ENCODE measurements at regions not wholly inside any gene's neighbourhood (a gene's known extent, or its start where the extent isn't known, plus 50 kb on each side); places are given as distances from the start of the nearest gene placed in this dataset.

DNA sequence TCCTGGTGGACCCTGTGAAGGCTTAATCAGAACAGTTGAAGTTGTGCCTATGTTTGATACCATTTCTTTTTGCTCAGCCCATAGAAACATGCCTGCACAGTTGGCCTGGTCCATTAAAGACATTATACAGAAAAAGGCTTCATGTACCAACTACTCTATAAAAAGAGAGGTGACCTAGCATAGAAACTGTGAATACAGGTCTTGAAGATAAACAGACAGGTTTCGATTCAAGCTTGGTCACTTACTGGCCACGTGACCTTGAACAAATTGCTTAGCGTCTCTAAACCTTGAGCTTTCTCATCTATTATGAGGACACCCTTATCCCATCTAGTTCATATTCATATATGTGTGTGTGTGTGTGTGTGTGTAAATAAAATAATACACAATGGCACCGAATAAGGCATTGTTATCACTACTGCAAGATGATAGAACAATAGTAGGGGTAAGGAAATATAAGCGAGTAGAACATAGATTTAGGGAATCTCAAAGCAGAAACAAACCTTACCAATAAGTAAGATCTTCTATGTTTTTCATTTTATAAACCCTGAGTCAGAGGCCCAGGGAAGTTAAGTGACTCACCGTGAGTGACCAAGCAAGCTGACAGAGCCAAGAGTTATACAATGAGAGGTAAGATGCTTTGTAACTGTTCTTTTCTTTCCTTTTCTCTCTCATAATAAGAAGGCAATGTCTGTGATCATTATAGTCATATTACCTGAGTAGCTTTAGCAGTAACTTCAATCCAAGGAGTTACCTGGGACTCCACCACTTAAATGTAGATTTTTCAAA lies 476.8 kb upstream of the DEPDC1 start:
- ChIA-PET CTCF (interaction anchor here (0.7 kb wide), 1 partner anchor 155 kb away, joined by 3 read pairs; no protein-coding TSS in a partner anchor), POLR2A (interaction anchor here (0.7 kb wide), 1 partner anchor 84 kb away, joined by 3 read pairs; no protein-coding TSS in a partner anchor)
- DNase-seq (ENCODE audit: extremely low spot score): no peak
- no peak for TF ChIP-seq L3MBTL2 (conservative IDR thresholded peaks at IDR 0.05)
- TF ChIP-seq TARDBP (IDR thresholded peaks at IDR 0.05): no peak
- TF ChIP-seq NFRKB (IDR thresholded peaks at IDR 0.05): no peak
- no peak for TF ChIP-seq CTBP1 (IDR thresholded peaks at IDR 0.05; ENCODE audit: borderline replicate concordance)
- TF ChIP-seq ELF4 (IDR thresholded peaks at IDR 0.05): no peak
- no peak for TF ChIP-seq ZNF384 (IDR thresholded peaks at IDR 0.05)
- TF ChIP-seq HDGF (IDR thresholded peaks at IDR 0.05; ENCODE audit: borderline replicate concordance): no peak
- no peak for TF ChIP-seq BHLHE40 (IDR thresholded peaks at IDR 0.05; ENCODE audit: borderline replicate concordance)
- no peak for TF ChIP-seq ARNT (IDR thresholded peaks at IDR 0.05)
- TF ChIP-seq FOXK2 (IDR thresholded peaks at IDR 0.05): no peak
- TF ChIP-seq FOXA1 (IDR thresholded peaks at IDR 0.05): no peak
- no peak for TF ChIP-seq LEF1 (IDR thresholded peaks at IDR 0.05; ENCODE audit: borderline replicate concordance)
- no peak for TF ChIP-seq FOXM1 (IDR thresholded peaks at IDR 0.05; ENCODE audit: borderline replicate concordance)
- TF ChIP-seq SUZ12 (IDR thresholded peaks at IDR 0.05): no peak
- no peak for TF ChIP-seq SP1 (IDR thresholded peaks at IDR 0.05)

- CTCF ChIA-PET: no interaction called here
- no peak for TF ChIP-seq PKNOX1 (IDR thresholded peaks at IDR 0.05)
- TF ChIP-seq NFRKB (IDR thresholded peaks at IDR 0.05): no peak
- TF ChIP-seq ELF4 (IDR thresholded peaks at IDR 0.05): no peak
- no peak for TF ChIP-seq FOXM1 (IDR thresholded peaks at IDR 0.05; ENCODE audit: borderline replicate concordance)
- no peak for TF ChIP-seq ZNF384 (IDR thresholded peaks at IDR 0.05)
- TF ChIP-seq BHLHE40 (IDR thresholded peaks at IDR 0.05; ENCODE audit: borderline replicate concordance): no peak
- no peak for DNase-seq (ENCODE audit: extremely low spot score)
- POLR2A ChIA-PET: interaction anchor here (0.7 kb wide), 1 partner anchor 83 kb away, joined by 3 read pairs; no protein-coding TSS in a partner anchor
Observed at GRCh38 chr1:68974447-68974846, 477.6 kb upstream of the DEPDC1 start.

DNA sequence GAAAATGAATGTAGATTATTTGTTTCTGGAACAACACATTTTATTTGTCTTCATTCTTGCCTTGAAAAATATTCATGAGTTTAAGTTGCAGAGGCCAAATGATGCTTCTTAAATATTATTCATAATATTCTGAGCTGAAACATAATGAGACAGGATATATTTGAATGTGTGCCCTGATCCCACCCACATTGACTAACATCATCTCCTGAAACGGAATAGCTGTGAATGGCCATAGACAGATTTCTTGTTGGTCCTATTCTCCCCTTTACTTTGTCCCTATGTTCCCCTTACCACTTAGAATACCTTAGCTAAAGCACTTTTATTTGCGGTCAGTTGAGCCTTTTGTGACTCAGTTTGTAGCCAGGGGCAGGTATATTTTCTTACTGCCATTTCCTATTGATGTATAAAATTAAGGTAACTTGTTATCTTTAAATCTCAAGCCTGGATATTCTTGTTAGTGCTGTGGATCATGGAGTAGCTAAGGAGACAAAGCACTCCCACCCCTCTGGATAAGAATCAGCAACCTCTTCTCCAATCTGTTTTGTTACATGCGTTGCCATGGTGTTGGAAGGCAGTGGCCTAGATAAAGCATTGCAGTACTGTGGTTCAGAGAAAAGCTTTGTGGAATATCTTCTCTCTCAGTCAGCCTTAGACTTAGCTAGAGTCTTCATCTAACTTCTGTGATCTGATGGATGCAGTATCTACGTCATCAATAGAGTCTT lies 478.5 kb upstream of the DEPDC1 start:
- no peak for DNase-seq (ENCODE audit: extremely low spot score)
- POLR2A ChIA-PET: no interaction called here
- TF ChIP-seq CTBP1 (IDR thresholded peaks at IDR 0.05; ENCODE audit: borderline replicate concordance) (no peak), BHLHE40 (IDR thresholded peaks at IDR 0.05; ENCODE audit: borderline replicate concordance) (no peak), L3MBTL2 (conservative IDR thresholded peaks at IDR 0.05) (no peak), ARNT (IDR thresholded peaks at IDR 0.05) (no peak), NFRKB (IDR thresholded peaks at IDR 0.05) (no peak), FOXA1 (IDR thresholded peaks at IDR 0.05) (no peak), TARDBP (IDR thresholded peaks at IDR 0.05) (no peak), SUZ12 (IDR thresholded peaks at IDR 0.05) (no peak), SP1 (IDR thresholded peaks at IDR 0.05) (no peak), FOXM1 (IDR thresholded peaks at IDR 0.05; ENCODE audit: borderline replicate concordance) (no peak), ZNF384 (IDR thresholded peaks at IDR 0.05) (no peak), ELF4 (IDR thresholded peaks at IDR 0.05) (no peak), PKNOX1 (IDR thresholded peaks at IDR 0.05) (no peak), FOXK2 (IDR thresholded peaks at IDR 0.05) (no peak), HDGF (IDR thresholded peaks at IDR 0.05; ENCODE audit: borderline replicate concordance) (no peak), LEF1 (IDR thresholded peaks at IDR 0.05; ENCODE audit: borderline replicate concordance) (no peak)
- CTCF ChIA-PET: interaction anchor here (0.6 kb wide), 1 partner anchor 197 kb away, joined by 3 read pairs; no protein-coding TSS in a partner anchor

DNA sequence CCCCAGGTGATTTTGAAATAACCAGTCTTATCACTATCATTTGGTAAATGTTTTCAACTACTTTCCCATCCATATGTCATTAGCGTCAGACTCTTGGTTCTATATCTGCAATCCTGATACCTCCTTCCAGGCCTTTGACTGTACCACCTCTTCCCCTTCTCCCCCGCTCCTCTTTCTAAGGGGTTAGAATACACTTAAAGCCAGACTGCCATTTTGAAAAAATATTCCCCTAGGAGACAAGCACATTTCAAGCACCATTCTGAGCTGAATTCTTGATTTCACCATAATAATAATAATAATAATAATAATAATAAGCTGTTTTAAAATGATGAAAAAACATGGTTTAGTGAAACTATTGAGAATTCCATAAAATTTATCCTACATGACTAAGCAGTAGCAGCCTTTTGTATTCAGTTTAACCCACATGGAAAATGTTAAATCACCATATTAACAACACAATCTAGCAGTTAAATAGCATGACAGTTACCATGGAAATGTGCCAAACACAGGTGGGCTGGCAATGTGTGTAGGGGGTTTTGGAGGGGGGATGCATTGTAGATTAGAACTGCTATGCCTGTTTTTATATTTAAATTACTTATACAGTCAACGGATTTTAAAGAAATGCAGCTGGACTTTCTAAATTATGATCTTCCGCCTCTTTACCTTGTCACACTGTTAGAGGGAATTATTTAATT lies 480.2 kb upstream of the DEPDC1 start:
- ChIA-PET CTCF (no interaction called here), POLR2A (no interaction called here)
- DNase-seq (ENCODE audit: extremely low spot score): no peak
- TF ChIP-seq ARNT (IDR thresholded peaks at IDR 0.05): no peak
- TF ChIP-seq BHLHE40 (IDR thresholded peaks at IDR 0.05; ENCODE audit: borderline replicate concordance): no peak

DNA sequence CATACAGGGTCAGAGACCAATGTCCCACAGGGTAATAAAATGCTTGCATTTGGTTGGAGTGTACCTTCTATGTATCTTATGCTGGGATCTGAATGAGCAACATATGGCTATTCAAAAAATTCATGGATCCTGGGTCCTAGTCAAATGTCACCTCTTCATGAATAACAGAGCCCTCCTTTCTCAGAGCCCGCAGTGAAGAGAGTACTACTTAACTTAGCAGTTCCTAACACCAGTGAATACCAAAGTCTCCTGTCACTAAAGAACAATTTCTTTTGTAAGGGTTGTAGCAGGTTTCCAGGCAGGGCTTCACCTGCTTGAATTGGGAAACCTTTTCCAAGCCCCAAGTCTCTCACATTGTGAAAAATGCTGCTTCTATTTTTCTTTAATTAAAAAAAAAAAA lies 483.0 kb upstream of the DEPDC1 start:
- TF ChIP-seq LEF1 (IDR thresholded peaks at IDR 0.05; ENCODE audit: borderline replicate concordance) (no peak), PKNOX1 (IDR thresholded peaks at IDR 0.05) (no peak), TARDBP (IDR thresholded peaks at IDR 0.05) (no peak), FOXK2 (IDR thresholded peaks at IDR 0.05) (no peak), SUZ12 (IDR thresholded peaks at IDR 0.05) (no peak), CTBP1 (IDR thresholded peaks at IDR 0.05; ENCODE audit: borderline replicate concordance) (no peak), ARNT (IDR thresholded peaks at IDR 0.05) (no peak), FOXM1 (IDR thresholded peaks at IDR 0.05; ENCODE audit: borderline replicate concordance) (no peak), ELF4 (IDR thresholded peaks at IDR 0.05) (no peak), FOXA1 (IDR thresholded peaks at IDR 0.05) (no peak)
- POLR2A ChIA-PET: no interaction called here
- DNase-seq (ENCODE audit: extremely low spot score): no peak
- CTCF ChIA-PET: no interaction called here

Data from HEK293T (cell line).